Stimulated activated CD4-positive, alpha-beta T cell treated with anti-CD3 and anti-CD28 coated beads, Interleukin-1b, Interleukin-23, amount 100 ng/mL, for 24 hours (primary cell): ENCODE measurements at regions not wholly inside any gene's neighbourhood (a gene's known extent, or its start where the extent isn't known, plus 50 kb on each side); places are given as distances from the start of the nearest gene placed in this dataset.

Source experiments
- DNase-seq, 4 experiments: peaks; one replicate each; pipeline ENCODE4 v3.0.0-alpha.2; 2020; ENCODE audit warnings: low read depth in 4 of 4, low spot score in 1 of 4

GRCh38 chr20:9920866-9921265, 82.0 kb upstream of the PAK5 start:
- no peak for DNase-seq

DNA sequence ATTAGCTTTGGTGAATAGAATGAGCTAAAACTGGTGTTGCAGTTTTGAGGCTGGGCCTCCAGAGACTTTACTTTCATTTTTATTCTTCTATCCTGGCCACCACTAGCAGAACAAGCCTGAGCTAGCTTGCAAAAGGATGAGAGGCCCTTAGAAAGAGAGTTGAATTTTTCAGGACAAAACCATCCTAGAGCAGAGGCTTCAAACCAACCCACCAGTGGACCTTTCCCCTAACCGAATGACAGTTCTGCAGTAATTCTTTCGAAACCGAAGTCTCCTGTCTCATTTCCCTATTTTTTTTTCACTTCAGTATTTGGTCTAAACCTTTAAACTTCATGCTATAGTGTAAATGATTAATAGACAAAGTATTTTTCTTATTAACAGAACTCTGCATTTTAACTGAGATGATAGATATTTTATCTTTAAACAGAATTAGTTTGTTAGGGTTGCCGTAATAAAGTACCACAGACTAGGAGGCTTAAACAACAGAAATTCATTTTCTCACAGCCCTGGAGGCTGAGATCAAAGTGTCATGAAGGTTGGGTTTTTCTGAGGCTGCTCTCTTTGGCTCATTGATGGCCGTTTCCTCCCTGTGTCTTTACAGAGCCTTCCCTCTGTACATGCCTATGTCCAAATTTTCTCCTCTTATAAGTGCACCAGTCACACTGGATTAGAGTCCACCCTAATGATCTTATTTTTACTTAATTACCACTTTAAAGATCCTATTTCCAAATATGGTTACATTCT, 80.6 kb upstream of the PAK5 start:
- DNase-seq, result no peak

DNA sequence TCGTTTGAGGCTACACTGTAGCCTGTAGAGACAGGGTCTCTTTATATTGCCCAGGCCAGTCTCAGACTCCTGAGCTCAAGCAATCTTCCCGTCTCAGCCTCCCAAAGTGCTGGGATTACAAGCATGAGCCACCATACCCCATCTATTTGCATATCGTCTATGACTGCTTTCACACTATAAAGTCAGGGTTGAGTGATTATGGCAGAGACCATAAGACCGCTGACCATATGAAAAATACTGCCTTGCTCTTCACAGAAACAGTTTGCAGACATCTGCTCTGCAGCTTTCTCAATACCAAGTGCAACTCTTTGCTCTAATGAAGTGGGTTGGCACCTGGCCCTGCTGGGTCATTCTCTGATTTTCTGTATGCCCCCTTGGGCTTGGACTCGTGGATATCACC, 79.5 kb upstream of the PAK5 start:
- DNase-seq, result no peak

DNA sequence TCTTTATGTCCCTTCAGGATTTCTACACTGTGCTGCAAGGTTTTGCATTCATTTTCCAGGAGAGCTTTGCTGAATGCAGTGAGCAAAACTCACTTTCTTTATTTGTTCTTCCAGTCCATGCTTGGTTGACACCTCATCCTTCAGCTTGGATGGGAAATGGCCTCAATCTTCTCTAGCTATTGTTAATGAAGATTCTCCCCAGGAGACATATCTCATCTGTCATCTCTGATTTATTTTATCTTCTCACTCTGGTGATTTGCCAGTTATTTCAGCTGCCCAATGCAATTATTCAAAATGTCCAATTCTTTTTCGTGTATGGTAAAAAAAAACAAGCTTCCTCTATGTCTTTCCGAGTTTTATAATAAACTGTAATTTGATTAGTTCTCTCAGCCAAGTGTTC, 77.9 kb upstream of the PAK5 start:
- DNase-seq, result no peak

DNA sequence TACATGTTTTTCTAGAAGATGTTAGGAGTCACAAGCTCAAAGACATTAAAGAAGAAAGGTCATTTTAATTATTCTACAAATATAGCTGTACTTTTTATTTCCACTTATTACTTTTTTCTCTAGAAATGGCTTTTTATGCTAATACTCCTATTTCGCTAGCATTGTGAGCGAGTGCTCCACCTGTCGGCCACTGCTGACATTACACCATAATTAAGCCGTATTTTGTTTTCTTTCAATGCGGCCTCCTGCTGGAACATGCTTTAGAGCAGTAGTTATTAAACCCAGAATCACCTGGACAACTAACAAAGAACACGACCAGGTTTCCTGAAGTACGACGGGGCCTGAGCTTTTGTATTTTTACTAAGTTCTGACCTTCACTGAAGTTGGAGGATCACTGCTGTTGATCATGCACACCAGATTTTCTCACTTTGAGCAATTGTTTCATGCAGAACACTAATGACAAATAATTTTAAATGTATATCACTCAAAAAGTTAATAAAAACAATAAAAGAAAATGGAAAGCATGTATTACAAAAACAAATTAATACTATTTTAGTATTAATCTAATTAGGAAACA, 74.1 kb upstream of the PAK5 start:
- peak in 1 of 4 experiments; percentile 5 for DNase-seq

GRCh38 chr20:9912290-9912689, 73.4 kb upstream of the PAK5 start:
- DNase-seq, result no peak

DNA sequence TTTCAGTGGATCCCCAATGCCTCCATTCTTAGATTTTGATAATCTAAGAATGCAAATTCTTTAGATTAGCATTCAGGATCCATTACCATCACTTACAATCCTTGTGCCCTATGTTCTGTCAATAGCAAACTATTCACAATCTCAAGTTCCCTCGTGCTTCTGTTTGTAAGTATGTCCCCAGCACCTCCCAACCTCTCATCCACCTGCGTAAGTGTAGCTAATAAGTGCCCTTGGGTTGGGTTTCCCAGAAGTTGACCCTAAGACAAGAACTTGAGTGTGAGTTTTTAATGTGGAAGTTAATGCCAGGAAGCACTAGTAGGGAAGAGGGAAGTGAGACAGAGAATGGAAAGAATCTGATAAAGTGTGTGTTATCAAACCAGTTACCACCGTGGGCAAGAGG, 72.6 kb upstream of the PAK5 start:
- no peak for DNase-seq

- DNase-seq, result no peak
Observed at GRCh38 chr20:9909167-9909566, 70.3 kb upstream of the PAK5 start.

DNA sequence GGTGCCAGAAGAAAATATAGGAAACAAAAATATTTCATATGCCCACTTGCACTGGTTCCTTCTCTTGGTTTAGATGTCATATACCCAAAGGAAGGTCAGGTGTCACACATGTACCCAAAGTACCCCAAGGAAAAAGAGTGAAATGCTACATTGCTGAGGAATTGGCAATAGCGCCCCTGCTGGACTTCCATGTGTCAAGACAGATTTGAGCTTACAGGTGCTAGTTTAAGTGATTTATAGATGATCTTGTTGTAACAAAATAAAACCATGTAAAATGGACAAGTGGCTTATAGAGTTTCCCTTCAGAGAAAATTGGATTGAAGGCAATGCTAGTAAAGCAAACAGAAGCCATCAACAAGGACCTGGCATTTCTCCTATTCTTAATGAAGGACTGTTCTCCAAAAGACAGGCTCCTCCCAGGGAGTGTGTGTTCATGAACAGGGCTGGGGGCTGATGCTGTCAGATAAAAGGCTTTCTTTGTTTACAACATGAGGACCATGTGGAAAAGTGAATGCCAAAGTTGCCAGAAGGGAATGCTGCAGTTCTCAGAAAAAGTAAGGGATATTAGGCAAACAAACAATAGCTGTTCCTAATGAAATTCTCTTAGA, 64.3 kb upstream of the PAK5 start:
- DNase-seq, result no peak

DNA sequence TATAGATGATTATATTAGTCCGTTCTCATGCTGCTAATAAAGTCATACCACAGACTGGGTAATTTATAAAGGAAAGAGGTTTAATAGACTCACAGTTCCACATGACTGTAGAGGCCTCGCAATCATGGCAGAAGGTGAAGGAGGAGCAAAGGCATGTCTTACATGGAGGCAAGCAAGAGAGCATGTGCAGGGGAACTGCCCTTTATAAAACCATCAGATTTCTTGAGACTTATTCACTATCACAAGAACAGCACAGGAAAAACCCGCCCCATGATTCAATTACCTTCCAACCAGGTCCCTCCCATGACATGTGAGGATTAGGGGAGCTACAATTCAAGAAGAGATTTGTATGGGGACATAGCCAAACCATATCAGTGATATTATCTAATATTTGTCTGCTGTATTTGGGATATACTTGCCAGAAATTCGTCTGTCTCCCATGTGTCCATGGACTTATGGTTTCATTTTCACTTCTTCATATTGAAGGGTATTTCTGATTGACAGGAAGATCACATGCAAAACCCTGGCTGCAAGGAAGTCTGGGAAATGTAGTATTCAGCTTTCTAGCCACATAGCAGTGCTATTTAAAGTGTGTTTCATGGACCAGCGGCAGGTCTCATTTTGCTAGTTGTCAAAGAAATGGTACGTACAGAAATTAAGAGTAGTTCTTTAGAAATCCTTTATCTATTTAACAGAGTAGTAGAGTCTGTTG, 50.5 kb upstream of the PAK5 start:
- no peak for DNase-seq
